MG63 (cell line): ENCODE measurements at regions not wholly inside any gene's neighbourhood (a gene's known extent, or its start where the extent isn't known, plus 50 kb on each side); places are given as distances from the start of the nearest gene placed in this dataset.

Experiments used
- DNase-seq: peaks from one replicate; pipeline ENCODE4 v3.0.0-alpha.2; 2020
- H3K27me3 ChIP-seq: fragments of 250-450 bp; sonication (Bioruptor Pico); 2 replicates; pipeline ENCODE4 v1.5.1; 2020; ENCODE audit warnings: mild to moderate bottlenecking, moderate library complexity
- H3K36me3 ChIP-seq: fragments of 250-450 bp; sonication (Bioruptor Pico); 2 replicates; pipeline ENCODE4 v1.5.1; 2020; ENCODE audit warnings: mild to moderate bottlenecking, moderate library complexity
- H3K4me3 ChIP-seq: fragments of 250-450 bp; sonication (Bioruptor Pico); 2 replicates; pipeline ENCODE4 v1.5.1; 2020; ENCODE audit warnings: mild to moderate bottlenecking, moderate library complexity
- H3K9me3 ChIP-seq: fragments of 250-450 bp; sonication (Bioruptor Pico); 2 replicates; pipeline ENCODE4 v1.5.1; 2020; ENCODE audit warnings: mild to moderate bottlenecking, moderate library complexity

DNA sequence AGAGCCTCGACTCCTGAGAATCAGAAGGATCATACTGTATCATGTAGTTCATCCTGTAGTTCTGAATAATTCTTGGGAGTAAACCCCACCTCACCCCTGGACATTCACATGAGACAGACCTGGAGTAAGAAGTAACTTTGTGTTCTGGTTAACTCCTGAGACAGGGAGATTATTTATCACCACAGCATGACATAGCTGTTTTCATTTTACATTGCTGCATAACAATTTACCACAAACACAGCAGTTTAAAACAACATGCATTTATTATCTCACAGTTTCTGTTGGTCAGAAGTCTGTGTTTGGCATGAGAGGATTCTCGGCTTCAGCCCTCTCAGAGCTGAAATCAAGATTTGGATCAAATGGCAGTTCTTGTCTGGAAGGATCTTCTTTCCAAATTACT is 855.8 kb upstream of the FANCL start:
- DNase-seq, result no peak
- Histone ChIP-seq H3K27me3 (no peaks in the 10 kb centered on the region), H3K36me3 (no peaks in the 10 kb centered on the region), H3K9me3 (no peaks in the 10 kb centered on the region), H3K4me3 (no peak overlapping the region)

- DNase-seq, result no peak
- no peak overlapping the region for H3K4me3 ChIP-seq
- H3K36me3 ChIP-seq, result no peaks in the 10 kb centered on the region
- no peaks in the 10 kb centered on the region for H3K9me3 ChIP-seq
- H3K27me3 ChIP-seq, result no peaks in the 10 kb centered on the region
Measured at GRCh38 chr2:59093571-59093970, 852.4 kb upstream of the FANCL start.

- Histone ChIP-seq H3K4me3 (no peak overlapping the region), H3K27me3 (no peaks in the 10 kb centered on the region), H3K9me3 (no peaks in the 10 kb centered on the region)
Measured at GRCh38 chr2:59084326-59084725, 843.2 kb upstream of the FANCL start.

GRCh38 chr2:59083075-59083828 is 842.1 kb upstream of the FANCL start:
- Histone ChIP-seq H3K4me3 (no peak overlapping the region), H3K36me3 (no peaks in the 10 kb centered on the region), H3K27me3 (no peaks in the 10 kb centered on the region), H3K9me3 (no peaks in the 10 kb centered on the region)
- DNase-seq, result no peak

More at GRCh38 chr2:59084326-59084725, 843.2 kb upstream of the FANCL start:
- no peak for DNase-seq
- H3K36me3 ChIP-seq, result no peaks in the 10 kb centered on the region

DNA sequence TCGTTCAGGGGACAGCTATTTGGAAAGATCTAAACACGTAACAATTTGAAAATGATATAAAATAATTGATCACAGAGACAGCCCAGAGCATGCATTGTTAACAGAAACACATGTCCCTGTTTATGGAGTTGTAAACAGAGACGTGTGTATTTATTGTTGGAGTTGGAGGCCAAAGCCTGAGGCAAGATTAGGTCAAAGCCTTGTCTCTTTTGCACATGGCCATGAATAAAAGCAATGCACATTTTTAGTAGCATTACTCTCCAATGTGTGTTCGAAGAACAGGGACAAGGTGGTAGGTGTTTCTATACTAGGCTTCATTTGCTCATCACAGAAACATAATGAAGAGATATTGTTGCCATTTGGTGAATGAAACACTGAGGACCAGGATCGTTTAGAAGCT is 841.5 kb upstream of the FANCL start:
- Histone ChIP-seq H3K4me3 (no peak overlapping the region), H3K27me3 (no peaks in the 10 kb centered on the region), H3K9me3 (no peaks in the 10 kb centered on the region), H3K36me3 (no peaks in the 10 kb centered on the region)
- DNase-seq, result no peak

DNA sequence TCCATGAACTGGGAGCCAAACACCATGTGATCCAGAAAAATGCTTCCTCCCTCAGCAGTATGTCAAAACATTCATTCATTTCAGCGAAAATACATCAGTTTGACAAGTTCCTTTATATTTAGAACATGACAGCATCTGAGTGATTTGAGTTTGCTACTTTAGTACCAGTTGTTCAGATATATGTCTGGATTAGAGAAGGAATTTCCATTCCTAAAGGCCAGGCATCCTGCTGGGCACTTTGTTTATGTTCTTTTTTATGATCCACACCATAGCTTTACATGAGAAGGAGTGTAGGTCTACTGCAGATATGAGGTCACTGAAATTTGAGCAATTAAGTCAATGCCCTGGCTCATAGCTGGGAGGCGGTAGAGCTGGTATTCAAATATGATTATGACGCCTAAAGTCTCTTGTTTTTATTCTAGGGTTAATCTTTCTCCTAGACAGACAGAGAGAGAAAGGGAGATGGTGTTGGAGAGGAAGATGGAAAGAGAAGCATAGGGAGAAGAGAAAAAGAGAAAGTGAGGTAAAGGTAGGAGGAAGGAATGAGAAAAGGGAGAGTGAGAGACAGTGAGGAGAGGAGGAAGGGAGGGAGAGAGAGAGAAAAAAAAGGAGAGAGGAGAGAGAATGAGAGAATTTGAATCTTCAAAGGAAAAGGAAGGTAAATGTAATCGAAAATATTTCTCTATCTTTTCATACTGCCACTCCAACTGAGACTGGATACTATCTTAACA is 839.5 kb upstream of the FANCL start:
- Histone ChIP-seq H3K9me3 (no peaks in the 10 kb centered on the region), H3K27me3 (no peaks in the 10 kb centered on the region), H3K4me3 (no peak overlapping the region), H3K36me3 (no peaks in the 10 kb centered on the region)
- DNase-seq, result no peak

- Histone ChIP-seq H3K27me3 (no peaks in the 10 kb centered on the region), H3K4me3 (no peak overlapping the region), H3K9me3 (no peaks in the 10 kb centered on the region), H3K36me3 (no peaks in the 10 kb centered on the region)
- no peak for DNase-seq
Measured at GRCh38 chr2:59077981-59078531, 836.9 kb upstream of the FANCL start.

GRCh38 chr2:59077026-59077725 is 836.1 kb upstream of the FANCL start:
- H3K4me3 ChIP-seq, result no peak overlapping the region
- H3K36me3 ChIP-seq, result no peaks in the 10 kb centered on the region
- DNase-seq, result no peak
- no peaks in the 10 kb centered on the region for H3K27me3 ChIP-seq
- H3K9me3 ChIP-seq, result no peaks in the 10 kb centered on the region

DNA sequence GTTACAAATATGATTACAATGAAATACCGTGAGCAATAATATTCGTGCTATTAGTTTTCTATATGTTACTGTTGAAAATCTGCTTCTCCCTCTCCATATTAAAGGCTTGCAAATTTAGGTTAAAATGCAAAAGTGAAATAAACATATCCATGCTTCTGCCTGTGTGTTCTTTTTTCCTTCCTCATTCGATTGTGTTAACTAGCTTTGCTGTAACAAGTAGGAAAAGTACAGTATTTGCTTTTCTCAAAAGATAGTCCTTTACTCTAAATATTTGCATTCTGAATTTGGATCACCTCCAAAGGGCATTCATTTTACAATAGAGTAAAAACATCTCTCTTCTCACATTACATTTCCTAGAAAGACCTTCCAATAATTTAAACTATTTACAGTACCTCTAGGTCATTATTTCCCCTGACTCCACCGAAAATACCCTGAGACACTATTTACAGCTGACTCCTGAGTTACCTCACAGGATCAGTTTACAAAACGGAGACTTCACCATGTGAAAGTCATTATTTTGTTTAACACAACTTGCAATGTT is 835.0 kb upstream of the FANCL start:
- Histone ChIP-seq H3K4me3 (no peak overlapping the region), H3K36me3 (no peaks in the 10 kb centered on the region), H3K9me3 (no peaks in the 10 kb centered on the region), H3K27me3 (no peaks in the 10 kb centered on the region)
- no peak for DNase-seq

DNA sequence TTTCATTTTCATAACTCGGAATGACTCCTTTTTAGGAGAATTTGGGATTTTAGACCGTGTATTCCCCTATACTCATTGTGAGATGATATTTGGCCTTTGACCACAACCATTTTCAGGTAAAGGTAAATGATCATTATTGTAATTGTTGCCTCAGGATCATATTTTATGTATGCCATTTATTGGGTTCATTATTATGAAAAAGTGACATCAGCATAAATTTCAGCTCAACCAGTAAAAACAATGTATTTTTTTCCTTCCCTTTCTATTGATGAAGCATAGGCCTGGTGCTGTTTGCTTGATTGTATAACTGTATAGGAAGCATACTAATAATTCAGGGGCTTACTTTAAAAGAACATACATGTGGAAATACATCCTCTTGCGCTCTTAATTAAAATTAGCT is 832.9 kb upstream of the FANCL start:
- H3K27me3 ChIP-seq, result no peaks in the 10 kb centered on the region
- H3K36me3 ChIP-seq, result no peaks in the 10 kb centered on the region
- no peak for DNase-seq
- H3K9me3 ChIP-seq, result no peaks in the 10 kb centered on the region
- H3K4me3 ChIP-seq, result no peak overlapping the region

DNA sequence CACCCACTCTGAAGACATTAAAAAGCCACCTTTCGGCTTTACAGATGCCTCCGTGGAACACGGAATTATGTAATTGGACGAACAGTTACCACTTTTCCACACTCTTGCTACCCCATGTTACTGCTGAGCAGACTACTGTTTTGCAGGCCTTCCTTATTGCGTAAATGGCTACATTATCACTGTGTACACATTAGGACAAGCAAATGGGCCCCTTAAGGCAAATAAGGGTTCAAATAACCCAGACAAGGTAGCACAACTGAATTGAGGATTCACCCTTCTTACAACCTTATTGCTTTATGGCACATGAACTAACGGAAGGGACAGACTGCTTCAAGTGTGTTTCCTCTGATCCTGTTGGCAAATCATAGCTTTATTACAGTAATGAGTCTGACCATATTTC is 832.2 kb upstream of the FANCL start:
- no peak overlapping the region for H3K4me3 ChIP-seq
- no peaks in the 10 kb centered on the region for H3K36me3 ChIP-seq
- H3K9me3 ChIP-seq, result no peaks in the 10 kb centered on the region
- no peak for DNase-seq
- no peaks in the 10 kb centered on the region for H3K27me3 ChIP-seq

- Histone ChIP-seq H3K9me3 (no peaks in the 10 kb centered on the region), H3K36me3 (no peaks in the 10 kb centered on the region), H3K27me3 (no peaks in the 10 kb centered on the region), H3K4me3 (no peak overlapping the region)
- DNase-seq, result no peak
Measured at GRCh38 chr2:59068255-59068654, 827.1 kb upstream of the FANCL start.

- H3K4me3 ChIP-seq, result no peak overlapping the region
- H3K9me3 ChIP-seq, result no peaks in the 10 kb centered on the region
- no peaks in the 10 kb centered on the region for H3K36me3 ChIP-seq
- no peaks in the 10 kb centered on the region for H3K27me3 ChIP-seq
- no peak for DNase-seq
Measured at GRCh38 chr2:59066787-59067399, 825.8 kb upstream of the FANCL start.

DNA sequence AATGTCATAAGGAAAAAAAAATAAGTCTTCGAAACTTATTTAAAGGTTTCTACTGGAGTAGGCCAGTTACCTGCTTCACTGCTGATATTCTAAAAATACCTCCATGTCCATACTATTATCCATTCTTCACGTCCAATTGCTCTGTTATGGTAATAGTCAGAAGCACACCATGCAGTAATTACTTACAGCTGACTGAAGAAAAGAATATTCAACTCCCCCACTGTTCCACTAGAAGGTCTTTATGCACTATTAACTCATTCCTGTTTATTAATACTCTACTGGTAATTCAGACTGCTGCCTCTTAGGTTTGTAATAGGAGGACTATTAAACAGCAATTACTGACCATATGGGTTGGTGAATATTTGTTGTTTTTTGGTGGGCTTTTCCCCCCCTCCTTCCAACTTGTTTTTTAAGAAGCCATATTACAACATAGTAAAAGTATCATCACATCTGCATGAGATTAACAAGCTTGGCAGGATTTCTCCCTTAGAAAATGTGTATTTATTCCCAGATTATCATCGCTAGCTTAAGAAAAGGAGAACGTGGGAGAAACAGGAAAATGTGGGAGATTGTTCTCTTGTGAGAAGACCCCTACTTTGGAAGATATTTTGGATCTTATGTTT is 806.4 kb upstream of the FANCL start:
- no peak overlapping the region for H3K4me3 ChIP-seq

GRCh38 chr2:59046401-59047372 is 805.6 kb upstream of the FANCL start:
- Histone ChIP-seq H3K9me3 (no peaks in the 10 kb centered on the region), H3K27me3 (no peaks in the 10 kb centered on the region), H3K36me3 (no peaks in the 10 kb centered on the region), H3K4me3 (no peak overlapping the region)
- DNase-seq, result no peak

More for the DNA sequence above, 806.4 kb upstream of the FANCL start:
- no peaks in the 10 kb centered on the region for H3K36me3 ChIP-seq
- no peak for DNase-seq
- H3K27me3 ChIP-seq, result no peaks in the 10 kb centered on the region
- H3K9me3 ChIP-seq, result no peaks in the 10 kb centered on the region
